ENCODE measurements at regions not wholly inside any gene's neighbourhood (a gene's known extent, or its start where the extent isn't known, plus 50 kb on each side); places are given as distances from the start of the nearest gene placed in this dataset.
A peak's percentile ranks its signal among the peaks of the same experiment; 100 is the strongest.

DNA sequence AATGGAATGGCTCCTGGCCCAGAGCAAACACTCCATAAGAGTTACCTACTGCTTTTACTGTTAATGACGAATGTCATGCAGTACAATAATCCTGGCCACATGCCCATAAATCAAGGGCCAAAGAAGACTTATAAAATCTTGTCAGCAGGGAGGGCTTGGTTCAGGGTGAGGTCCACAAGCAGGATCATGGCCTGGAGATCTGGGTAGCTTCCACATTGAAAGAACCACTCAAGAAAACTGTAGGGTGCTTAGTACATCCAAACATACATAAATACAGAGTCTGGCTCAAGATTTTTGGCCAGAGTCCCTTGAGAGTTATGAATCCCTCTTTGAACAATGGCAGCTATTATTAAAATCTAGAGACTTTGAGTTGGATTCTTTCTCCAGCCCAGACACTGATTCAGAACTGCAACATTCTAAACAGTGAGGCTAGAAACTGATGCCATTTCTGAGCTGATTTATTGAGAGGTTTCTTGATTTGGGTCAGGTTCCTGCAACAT is 188.7 kb downstream of the CDC5L start:
- H3K36me3 Mint-ChIP-seq, result no peaks in the 10 kb centered on the region
- no peaks in the 10 kb centered on the region for H3K4me1 Mint-ChIP-seq
- no peaks in the 10 kb centered on the region for H3K4me1 ChIP-seq (ENCODE audit: control insufficient read depth, insufficient read depth, low read length, poor library complexity, severe bottlenecking)
- ATAC-seq (ENCODE audit: low read depth in 2 of 2) (no peak), DNase-seq (no peak)
- peaks cover 4% of the 10 kb centered on the region for H3K27me3 ChIP-seq (ENCODE audit: control insufficient read depth, insufficient read depth, low read length)
- H3K4me3 Mint-ChIP-seq, result no peak overlapping the region
- H3K27me3 Mint-ChIP-seq, result peaks cover 19% of the 10 kb centered on the region
- no peaks in the 10 kb centered on the region for H3K9me3 ChIP-seq (ENCODE audit: control insufficient read depth in 2 of 2, low read length in 2 of 2)
- H3K27ac ChIP-seq (ENCODE audit: insufficient read depth, low read length, poor library complexity, severe bottlenecking), result no peak overlapping the region
- H3K36me3 ChIP-seq (ENCODE audit: control insufficient read depth, insufficient read depth, low read length), result no peaks in the 10 kb centered on the region
- H3K4me3 ChIP-seq (ENCODE audit: low read depth, low read length), result no peak overlapping the region
- no peaks in the 10 kb centered on the region for H3K9me3 Mint-ChIP-seq
- no peak overlapping the region for H3K27ac Mint-ChIP-seq

DNA sequence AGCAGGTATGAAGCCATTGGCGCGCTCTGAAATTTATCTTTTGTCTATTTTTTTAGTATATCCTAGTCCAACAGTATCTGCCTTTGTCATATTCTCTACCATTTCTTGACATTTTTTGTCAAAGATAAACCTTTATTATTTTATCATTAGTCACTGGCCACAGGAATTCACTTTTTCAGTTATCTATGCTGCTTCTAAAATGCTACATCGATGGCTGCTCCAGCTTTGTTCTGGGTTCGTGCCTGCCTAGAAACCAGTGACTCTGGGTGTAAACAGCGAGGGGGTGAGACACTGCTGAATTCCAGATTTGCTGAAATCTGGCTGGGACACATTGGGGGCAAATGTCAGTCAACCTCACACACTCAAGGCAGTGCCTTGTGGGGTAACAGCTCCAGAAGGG is 193.4 kb downstream of the CDC5L start:
- Mint-ChIP-seq H3K36me3 (no peaks in the 10 kb centered on the region), H3K9me3 (peaks cover 1 to 24% (median 4%) of the 10 kb centered on the region in 7 donors), H3K4me1 (no peaks in the 10 kb centered on the region), H3K27me3 (peaks cover 14% of the 10 kb centered on the region), H3K4me3 (no peak overlapping the region), H3K27ac (no peak overlapping the region)
- Histone ChIP-seq H3K4me3 (ENCODE audit: low read depth, low read length) (no peak overlapping the region), H3K27ac (ENCODE audit: insufficient read depth, low read length, poor library complexity, severe bottlenecking) (no peak overlapping the region), H3K9me3 (ENCODE audit: control insufficient read depth in 2 of 2, low read length in 2 of 2) (peaks cover 6% of the 10 kb centered on the region in 2 experiments), H3K27me3 (ENCODE audit: control insufficient read depth, insufficient read depth, low read length) (peaks cover 2% of the 10 kb centered on the region), H3K4me1 (ENCODE audit: control insufficient read depth, insufficient read depth, low read length, poor library complexity, severe bottlenecking) (no peaks in the 10 kb centered on the region), H3K36me3 (ENCODE audit: control insufficient read depth, insufficient read depth, low read length) (no peaks in the 10 kb centered on the region)
- ATAC-seq (ENCODE audit: low read depth in 2 of 2), result no peak
- DNase-seq, result no peak

DNA sequence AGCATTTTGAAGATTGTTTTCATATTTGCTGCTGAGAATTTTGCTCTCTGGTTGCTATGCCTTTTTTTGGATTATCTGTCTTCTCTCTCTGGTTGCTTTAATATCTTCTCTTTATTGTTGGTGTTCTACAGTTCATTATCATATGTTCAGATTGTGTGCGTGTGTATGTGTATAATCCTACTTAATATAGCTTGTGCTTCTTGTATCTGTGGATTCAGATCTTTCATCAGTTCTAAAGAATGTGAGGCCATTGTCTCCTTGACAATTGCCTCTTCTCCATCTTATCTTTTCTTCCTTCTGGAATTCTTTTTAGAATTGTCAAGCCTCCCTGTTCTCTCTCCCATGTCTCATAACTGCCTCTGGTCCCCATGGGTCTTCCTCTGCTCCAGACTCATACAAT is 195.4 kb downstream of the CDC5L start:
- H3K27me3 Mint-ChIP-seq, result peaks cover 10% of the 10 kb centered on the region
- H3K9me3 ChIP-seq (ENCODE audit: control insufficient read depth in 2 of 2, low read length in 2 of 2), result peaks cover 6% of the 10 kb centered on the region in 2 experiments
- H3K36me3 Mint-ChIP-seq, result no peaks in the 10 kb centered on the region
- H3K4me1 ChIP-seq (ENCODE audit: control insufficient read depth, insufficient read depth, low read length, poor library complexity, severe bottlenecking), result no peaks in the 10 kb centered on the region
- no peaks in the 10 kb centered on the region for H3K27me3 ChIP-seq (ENCODE audit: control insufficient read depth, insufficient read depth, low read length)
- H3K4me3 Mint-ChIP-seq, result no peak overlapping the region
- no peak overlapping the region for H3K27ac ChIP-seq (ENCODE audit: insufficient read depth, low read length, poor library complexity, severe bottlenecking)
- no peak overlapping the region for H3K4me3 ChIP-seq (ENCODE audit: low read depth, low read length)
- no peak overlapping the region for H3K27ac Mint-ChIP-seq
- DNase-seq (no peak), ATAC-seq (ENCODE audit: low read depth in 2 of 2) (no peak)
- H3K9me3 Mint-ChIP-seq, result peaks cover 1 to 24% (median 6%) of the 10 kb centered on the region in 7 donors
- no peaks in the 10 kb centered on the region for H3K36me3 ChIP-seq (ENCODE audit: control insufficient read depth, insufficient read depth, low read length)
- H3K4me1 Mint-ChIP-seq, result no peaks in the 10 kb centered on the region

DNA sequence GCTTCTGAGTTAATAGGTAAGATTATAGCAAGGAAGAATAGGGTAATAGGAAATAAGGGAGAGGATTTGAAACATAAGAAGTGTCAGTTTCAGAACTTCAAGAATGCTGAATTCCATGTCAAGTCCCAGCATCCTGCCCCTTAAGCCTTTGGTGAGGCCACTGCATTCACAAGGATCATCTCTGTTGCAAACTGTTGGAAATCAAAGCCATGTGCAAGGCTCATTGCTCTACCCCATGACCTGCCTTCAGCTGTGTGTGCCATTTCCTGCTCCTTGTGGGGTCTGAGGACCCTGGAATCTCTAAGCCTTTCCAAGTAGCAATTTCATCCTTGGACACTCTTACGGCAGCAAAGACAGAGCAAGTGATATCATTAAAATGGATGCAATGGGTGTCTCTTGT is 203.0 kb downstream of the CDC5L start:
- H3K9me3 ChIP-seq (ENCODE audit: control insufficient read depth in 2 of 2, low read length in 2 of 2), result no peaks in the 10 kb centered on the region
- ATAC-seq (ENCODE audit: low read depth in 2 of 2) (no peak), DNase-seq (no peak)
- peaks cover 19% of the 10 kb centered on the region for H3K27me3 Mint-ChIP-seq
- H3K9me3 Mint-ChIP-seq, result peaks cover 0 to 10% (median 0%) of the 10 kb centered on the region in 7 donors
- no peaks in the 10 kb centered on the region for H3K36me3 ChIP-seq (ENCODE audit: control insufficient read depth, insufficient read depth, low read length)
- no peaks in the 10 kb centered on the region for H3K4me1 ChIP-seq (ENCODE audit: control insufficient read depth, insufficient read depth, low read length, poor library complexity, severe bottlenecking)
- no peaks in the 10 kb centered on the region for H3K36me3 Mint-ChIP-seq
- H3K4me1 Mint-ChIP-seq, result no peaks in the 10 kb centered on the region
- H3K4me3 ChIP-seq (ENCODE audit: low read depth, low read length), result no peak overlapping the region
- no peak overlapping the region for H3K27ac ChIP-seq (ENCODE audit: insufficient read depth, low read length, poor library complexity, severe bottlenecking)
- no peak overlapping the region for H3K27ac Mint-ChIP-seq
- no peak overlapping the region for H3K4me3 Mint-ChIP-seq
- peaks cover 5% of the 10 kb centered on the region for H3K27me3 ChIP-seq (ENCODE audit: control insufficient read depth, insufficient read depth, low read length)

DNA sequence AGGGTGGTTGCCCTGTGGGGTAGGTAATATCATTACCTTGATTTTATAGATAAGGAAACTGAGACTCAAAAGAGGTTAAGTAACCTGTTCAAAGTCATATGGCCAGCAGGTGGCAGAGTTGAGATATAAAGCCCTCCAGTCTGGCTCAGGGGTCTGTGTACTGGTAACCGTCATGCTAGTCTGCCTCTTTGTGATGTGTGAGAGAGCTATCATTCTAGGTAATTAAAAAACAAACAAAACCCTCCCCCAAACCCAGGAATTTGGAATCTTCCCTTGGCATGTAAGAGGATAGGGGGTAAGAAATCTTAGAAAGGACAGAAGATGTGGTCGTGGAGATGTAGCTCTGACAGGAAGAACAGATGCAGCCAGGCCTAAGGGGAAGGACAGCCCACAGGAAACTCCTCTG is 206.0 kb downstream of the CDC5L start:
- H3K27ac Mint-ChIP-seq, result no peak overlapping the region

DNA sequence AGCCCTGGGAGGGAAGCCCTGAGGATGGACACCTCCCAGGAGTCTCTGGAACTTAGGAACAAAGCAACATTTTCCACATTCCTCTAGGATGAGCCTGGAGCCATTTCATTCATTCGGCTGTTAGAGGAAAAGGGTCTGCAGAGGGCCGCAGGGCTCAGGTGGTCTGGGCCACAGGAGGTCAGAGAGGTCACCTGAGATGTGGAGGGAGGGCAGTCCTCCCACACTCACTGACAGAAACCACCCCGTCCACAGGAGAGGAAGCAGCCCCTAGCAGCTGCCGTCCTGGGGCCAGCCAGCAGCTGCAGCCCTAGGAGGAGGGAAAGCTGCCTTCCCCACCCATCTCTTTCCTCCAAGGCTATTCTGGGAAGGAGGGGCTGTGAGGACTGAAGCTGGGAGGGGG is 207.0 kb downstream of the CDC5L start:
- H3K4me3 ChIP-seq (ENCODE audit: low read depth, low read length), result no peak overlapping the region
- Mint-ChIP-seq H3K27ac (no peak overlapping the region), H3K4me3 (no peak overlapping the region), H3K36me3 (no peaks in the 10 kb centered on the region), H3K4me1 (no peaks in the 10 kb centered on the region), H3K27me3 (peaks cover 29% of the 10 kb centered on the region), H3K9me3 (peaks cover 0 to 4% (median 0%) of the 10 kb centered on the region in 7 donors)
- H3K36me3 ChIP-seq (ENCODE audit: control insufficient read depth, insufficient read depth, low read length), result no peaks in the 10 kb centered on the region
- no peak for ATAC-seq (ENCODE audit: low read depth in 2 of 2)
- no peaks in the 10 kb centered on the region for H3K4me1 ChIP-seq (ENCODE audit: control insufficient read depth, insufficient read depth, low read length, poor library complexity, severe bottlenecking)
- no peak for DNase-seq
- H3K27me3 ChIP-seq (ENCODE audit: control insufficient read depth, insufficient read depth, low read length), result peaks cover 5% of the 10 kb centered on the region
- no peaks in the 10 kb centered on the region for H3K9me3 ChIP-seq (ENCODE audit: control insufficient read depth in 2 of 2, low read length in 2 of 2)
- H3K27ac ChIP-seq (ENCODE audit: insufficient read depth, low read length, poor library complexity, severe bottlenecking), result no peak overlapping the region

More for the DNA sequence above, 206.0 kb downstream of the CDC5L start:
- peaks cover 29% of the 10 kb centered on the region for H3K27me3 Mint-ChIP-seq
- H3K27ac ChIP-seq (ENCODE audit: insufficient read depth, low read length, poor library complexity, severe bottlenecking), result no peak overlapping the region
- H3K36me3 Mint-ChIP-seq, result no peaks in the 10 kb centered on the region
- ATAC-seq (ENCODE audit: low read depth in 2 of 2) (no peak), DNase-seq (peak; percentile 24 to 69 (median 31))
- peaks cover 0 to 4% (median 0%) of the 10 kb centered on the region in 7 donors for H3K9me3 Mint-ChIP-seq
- H3K9me3 ChIP-seq (ENCODE audit: control insufficient read depth in 2 of 2, low read length in 2 of 2), result no peaks in the 10 kb centered on the region
- H3K4me3 Mint-ChIP-seq, result no peak overlapping the region
- no peaks in the 10 kb centered on the region for H3K4me1 ChIP-seq (ENCODE audit: control insufficient read depth, insufficient read depth, low read length, poor library complexity, severe bottlenecking)
- no peaks in the 10 kb centered on the region for H3K4me1 Mint-ChIP-seq
- peaks cover 5% of the 10 kb centered on the region for H3K27me3 ChIP-seq (ENCODE audit: control insufficient read depth, insufficient read depth, low read length)
- H3K36me3 ChIP-seq (ENCODE audit: control insufficient read depth, insufficient read depth, low read length), result no peaks in the 10 kb centered on the region
- no peak overlapping the region for H3K4me3 ChIP-seq (ENCODE audit: low read depth, low read length)

DNA sequence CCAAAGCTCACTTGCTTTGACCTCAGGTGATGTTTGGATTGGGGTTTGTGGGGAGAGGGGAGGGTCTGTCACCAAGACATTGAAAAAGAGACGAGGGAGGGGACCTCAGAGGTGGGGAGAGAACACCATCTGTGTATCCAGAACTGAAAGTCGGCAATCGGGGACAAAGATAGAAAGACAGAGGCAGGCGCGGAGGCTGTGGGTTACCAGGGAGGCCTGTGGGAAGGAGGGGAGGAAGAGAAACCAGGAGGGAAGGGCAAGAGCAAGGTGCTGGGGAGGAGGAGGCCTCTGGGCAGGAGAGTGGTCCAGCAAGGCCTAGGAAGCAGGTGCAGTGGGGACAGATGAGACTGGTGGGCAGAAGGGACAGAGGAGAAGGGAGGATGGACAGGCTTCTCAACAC is 211.2 kb downstream of the CDC5L start:
- H3K4me1 Mint-ChIP-seq, result no peaks in the 10 kb centered on the region
- ATAC-seq (ENCODE audit: low read depth in 2 of 2), result no peak
- H3K27me3 ChIP-seq (ENCODE audit: control insufficient read depth, insufficient read depth, low read length), result no peaks in the 10 kb centered on the region
- no peaks in the 10 kb centered on the region for H3K36me3 Mint-ChIP-seq
- H3K27ac Mint-ChIP-seq, result no peak overlapping the region
- H3K27me3 Mint-ChIP-seq, result peaks cover 20% of the 10 kb centered on the region
- no peaks in the 10 kb centered on the region for H3K9me3 ChIP-seq (ENCODE audit: control insufficient read depth in 2 of 2, low read length in 2 of 2)
- DNase-seq, result no peak
- H3K36me3 ChIP-seq (ENCODE audit: control insufficient read depth, insufficient read depth, low read length), result no peaks in the 10 kb centered on the region
- no peak overlapping the region for H3K27ac ChIP-seq (ENCODE audit: insufficient read depth, low read length, poor library complexity, severe bottlenecking)
- no peaks in the 10 kb centered on the region for H3K4me1 ChIP-seq (ENCODE audit: control insufficient read depth, insufficient read depth, low read length, poor library complexity, severe bottlenecking)
- H3K4me3 Mint-ChIP-seq, result no peak overlapping the region
- H3K4me3 ChIP-seq (ENCODE audit: low read depth, low read length), result no peak overlapping the region
- peaks cover 0 to 3% (median 0%) of the 10 kb centered on the region in 7 donors for H3K9me3 Mint-ChIP-seq

DNA sequence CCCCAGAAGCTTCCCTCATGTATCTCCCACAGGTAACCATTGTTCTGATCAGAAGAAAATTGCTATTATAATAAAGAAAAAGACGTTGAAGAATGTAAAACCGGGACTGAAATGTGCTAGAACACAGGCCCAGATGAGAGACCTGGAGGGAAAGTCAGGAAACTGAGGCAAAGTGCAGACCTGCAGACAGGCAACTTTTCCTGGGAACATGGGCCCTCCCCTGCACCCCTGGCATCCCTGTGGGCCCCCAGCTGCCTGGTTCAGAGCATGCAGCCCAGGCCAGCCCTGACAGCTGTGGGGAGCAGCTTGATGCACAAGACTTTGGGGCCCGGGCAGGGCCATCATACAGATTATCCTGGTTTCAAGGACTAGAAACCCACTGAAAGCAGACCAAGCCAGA is 212.2 kb downstream of the CDC5L start:
- Mint-ChIP-seq H3K27ac (no peak overlapping the region), H3K4me1 (no peaks in the 10 kb centered on the region), H3K9me3 (peaks cover 0 to 3% (median 0%) of the 10 kb centered on the region in 7 donors), H3K4me3 (no peak overlapping the region), H3K27me3 (peaks cover 14% of the 10 kb centered on the region), H3K36me3 (no peaks in the 10 kb centered on the region)
- no peak overlapping the region for H3K27ac ChIP-seq (ENCODE audit: insufficient read depth, low read length, poor library complexity, severe bottlenecking)
- no peaks in the 10 kb centered on the region for H3K36me3 ChIP-seq (ENCODE audit: control insufficient read depth, insufficient read depth, low read length)
- ATAC-seq (ENCODE audit: low read depth in 2 of 2), result no peak
- H3K9me3 ChIP-seq (ENCODE audit: control insufficient read depth in 2 of 2, low read length in 2 of 2), result no peaks in the 10 kb centered on the region
- no peak overlapping the region for H3K4me3 ChIP-seq (ENCODE audit: low read depth, low read length)
- DNase-seq, result no peak
- no peaks in the 10 kb centered on the region for H3K27me3 ChIP-seq (ENCODE audit: control insufficient read depth, insufficient read depth, low read length)
- H3K4me1 ChIP-seq (ENCODE audit: control insufficient read depth, insufficient read depth, low read length, poor library complexity, severe bottlenecking), result no peaks in the 10 kb centered on the region

Measured in CD4-positive, CD25-positive, alpha-beta regulatory T cell (primary cell).